ENCODE measurements at regions not wholly inside any gene's neighbourhood (a gene's known extent, or its start where the extent isn't known, plus 50 kb on each side); places are given as distances from the start of the nearest gene placed in this dataset.

DNA sequence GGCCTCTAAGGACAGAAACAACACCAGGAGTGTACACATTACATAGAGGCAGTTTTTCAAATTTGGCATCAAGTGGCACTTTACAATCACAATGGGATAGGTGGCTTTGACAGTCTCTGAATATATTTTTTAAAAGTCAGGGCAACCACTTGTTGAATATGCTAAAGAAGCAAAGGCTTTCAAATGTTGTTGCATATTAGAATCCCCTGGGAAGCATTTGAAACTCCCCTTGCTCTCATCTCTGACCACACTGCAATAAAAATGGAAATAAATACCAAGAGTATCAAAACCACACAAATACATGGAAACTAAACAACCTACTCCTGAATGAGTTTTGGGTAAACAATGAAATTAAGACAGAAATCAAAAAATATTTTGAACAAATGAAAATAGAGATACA, 106.5 kb upstream of the RAB11FIP2 start:
- H3K36me3 Mint-ChIP-seq = no peaks in the 10 kb centered on the region
- peaks cover 2% of the 10 kb centered on the region for H3K9me3 Mint-ChIP-seq
- no peak for DNase-seq (ENCODE audit: low spot score in 2 of 2)
- H3K4me3 Mint-ChIP-seq = no peak overlapping the region
- no peak for ATAC-seq (ENCODE audit: low read depth)
- H3K27ac Mint-ChIP-seq = no peak overlapping the region
- peaks cover 6% of the 10 kb centered on the region for H3K27me3 Mint-ChIP-seq
- no peaks in the 10 kb centered on the region for H3K4me1 Mint-ChIP-seq

DNA sequence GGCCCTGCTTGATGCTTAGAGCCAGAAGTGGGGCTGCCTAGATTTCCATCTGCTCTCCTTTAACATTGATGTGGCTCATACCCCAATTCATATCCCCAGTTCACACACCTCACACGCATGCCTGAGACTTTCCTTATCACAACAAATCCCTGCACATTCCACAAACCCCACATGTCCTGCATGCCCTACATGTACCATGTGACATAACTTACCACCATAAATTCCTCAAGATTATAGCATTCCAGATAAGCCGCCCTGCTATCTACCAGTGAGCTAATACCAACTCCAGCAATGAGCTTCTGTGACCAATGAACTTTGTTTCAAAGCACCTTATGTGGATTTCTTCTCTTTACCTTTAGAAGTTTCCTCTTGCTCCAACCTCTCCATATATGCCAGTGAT, 104.7 kb upstream of the RAB11FIP2 start:
- DNase-seq (ENCODE audit: low spot score in 2 of 2) (no peak), ATAC-seq (ENCODE audit: low read depth) (no peak)
- H3K36me3 Mint-ChIP-seq = no peaks in the 10 kb centered on the region
- H3K4me1 Mint-ChIP-seq = no peaks in the 10 kb centered on the region
- no peak overlapping the region for H3K27ac Mint-ChIP-seq
- H3K27me3 Mint-ChIP-seq = peaks cover 6% of the 10 kb centered on the region
- peaks cover 2% of the 10 kb centered on the region for H3K9me3 Mint-ChIP-seq
- H3K4me3 Mint-ChIP-seq = no peak overlapping the region

DNA sequence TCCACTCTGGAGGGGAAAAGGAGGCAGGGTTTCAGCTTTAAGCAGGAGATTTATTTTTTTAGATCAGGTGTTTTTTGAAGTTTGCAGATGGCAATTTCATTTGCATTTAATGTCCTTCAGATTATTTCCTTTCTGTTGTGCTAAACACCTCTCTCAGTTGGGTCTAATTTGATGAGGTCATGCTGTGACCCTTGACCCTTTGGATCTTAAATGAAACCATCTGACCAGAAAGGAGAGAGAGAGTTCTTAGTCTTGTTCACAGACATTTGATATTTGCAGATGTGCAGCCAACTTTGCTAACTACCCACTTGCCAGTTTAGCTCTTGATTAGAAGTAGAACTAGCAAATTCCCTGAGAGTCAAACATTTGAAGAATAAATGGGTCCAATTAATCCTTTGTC, 101.5 kb upstream of the RAB11FIP2 start:
- ATAC-seq (ENCODE audit: low read depth) (no peak), DNase-seq (ENCODE audit: low spot score in 2 of 2) (no peak)
- Mint-ChIP-seq H3K27me3 (peaks cover 7% of the 10 kb centered on the region), H3K4me1 (no peaks in the 10 kb centered on the region), H3K4me3 (no peak overlapping the region), H3K9me3 (no peaks in the 10 kb centered on the region), H3K36me3 (no peaks in the 10 kb centered on the region), H3K27ac (no peak overlapping the region)

DNA sequence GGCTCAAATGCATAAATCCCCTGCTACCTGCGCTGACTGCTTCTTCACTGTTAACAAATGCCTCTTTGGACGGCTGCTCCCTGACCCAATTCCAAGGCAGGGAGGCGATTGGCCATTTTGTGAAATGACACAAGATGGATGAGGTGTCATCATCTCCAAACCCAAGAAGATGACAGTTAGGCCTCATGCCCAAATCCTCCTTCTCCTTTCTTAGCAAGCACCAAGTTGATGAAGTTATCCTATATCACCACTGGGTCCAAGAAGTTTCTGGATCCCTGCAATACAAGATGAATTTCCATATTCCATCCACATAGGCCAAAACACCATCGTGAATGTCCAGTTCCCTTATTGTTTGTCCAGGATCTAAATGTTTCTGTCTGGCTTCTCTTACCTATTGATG, 98.5 kb upstream of the RAB11FIP2 start:
- DNase-seq (ENCODE audit: low spot score in 2 of 2) = no peak
- no peaks in the 10 kb centered on the region for H3K9me3 Mint-ChIP-seq

DNA sequence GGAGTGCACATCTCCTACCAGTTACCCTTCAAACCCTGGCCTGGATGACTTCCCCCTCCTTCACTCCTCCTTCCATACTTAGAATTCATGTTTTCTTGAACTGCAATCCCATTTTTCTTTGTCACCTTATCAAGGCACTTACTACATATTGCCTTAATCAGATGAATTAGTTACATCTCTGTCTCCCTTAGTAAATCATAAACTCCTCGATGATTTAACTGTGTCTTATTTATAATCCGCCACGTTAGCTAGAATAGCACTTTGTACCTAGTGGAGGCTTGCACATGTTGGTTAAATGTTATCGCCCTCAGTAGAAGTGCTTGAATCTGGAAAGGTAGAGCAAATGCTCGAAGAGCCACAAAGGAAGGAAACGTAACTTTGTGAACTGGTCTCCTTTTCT, 94.7 kb upstream of the RAB11FIP2 start:
- no peak overlapping the region for H3K27ac Mint-ChIP-seq
- ATAC-seq (ENCODE audit: low read depth) = no peak
- H3K9me3 Mint-ChIP-seq = peaks cover 3% of the 10 kb centered on the region
- DNase-seq (ENCODE audit: low spot score in 2 of 2) = no peak
- no peaks in the 10 kb centered on the region for H3K36me3 Mint-ChIP-seq
- no peak overlapping the region for H3K4me3 Mint-ChIP-seq
- H3K27me3 Mint-ChIP-seq = peaks cover 11% of the 10 kb centered on the region
- no peaks in the 10 kb centered on the region for H3K4me1 Mint-ChIP-seq

More for the DNA sequence above, 98.5 kb upstream of the RAB11FIP2 start:
- H3K36me3 Mint-ChIP-seq = no peaks in the 10 kb centered on the region
- no peak overlapping the region for H3K27ac Mint-ChIP-seq
- no peak for ATAC-seq (ENCODE audit: low read depth)
- H3K27me3 Mint-ChIP-seq = peaks cover 10% of the 10 kb centered on the region
- no peaks in the 10 kb centered on the region for H3K4me1 Mint-ChIP-seq
- H3K4me3 Mint-ChIP-seq = no peak overlapping the region

DNA sequence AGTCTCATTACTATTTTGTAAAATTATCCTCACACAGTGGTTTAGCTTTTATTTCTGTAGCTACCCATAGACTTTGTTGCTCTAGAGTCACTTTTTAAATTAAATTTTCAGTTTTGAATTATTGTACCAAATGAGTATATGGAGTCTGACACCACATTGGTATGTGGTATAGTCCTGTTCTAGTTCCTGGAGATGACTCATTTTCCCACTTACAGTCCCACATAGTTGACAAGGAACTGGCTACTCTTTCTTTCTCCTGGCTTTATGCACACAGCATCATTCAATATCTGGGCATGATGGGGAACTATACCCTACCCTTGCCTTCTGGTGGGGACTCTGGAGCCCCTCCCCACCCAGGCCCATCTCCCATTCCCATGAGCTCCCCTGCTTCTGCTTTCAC, 92.6 kb upstream of the RAB11FIP2 start:
- Mint-ChIP-seq H3K9me3 (peaks cover 6% of the 10 kb centered on the region), H3K27me3 (peaks cover 10% of the 10 kb centered on the region), H3K36me3 (no peaks in the 10 kb centered on the region), H3K4me3 (no peak overlapping the region), H3K27ac (no peak overlapping the region), H3K4me1 (no peaks in the 10 kb centered on the region)
- DNase-seq (ENCODE audit: low spot score in 2 of 2) (no peak), ATAC-seq (ENCODE audit: low read depth) (no peak)

DNA sequence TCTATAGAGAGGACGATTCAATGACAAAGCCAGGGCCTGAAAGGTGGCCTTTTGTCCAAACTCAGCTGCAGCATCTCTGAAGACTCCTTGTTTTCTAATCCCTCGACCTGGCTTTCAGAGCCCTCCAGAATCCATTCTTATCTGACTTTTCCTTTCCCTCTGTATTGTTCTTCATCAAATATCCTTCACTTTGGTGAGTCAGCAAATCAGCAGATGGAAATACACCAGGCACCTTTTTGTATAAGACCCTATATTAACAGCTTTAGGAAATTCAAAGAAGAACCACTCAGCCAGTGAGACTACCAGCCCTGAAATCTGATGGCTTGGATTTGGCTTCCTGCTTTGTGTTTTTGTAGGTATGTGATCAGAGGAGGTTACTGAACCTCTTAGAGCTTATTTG, 81.9 kb upstream of the RAB11FIP2 start:
- Mint-ChIP-seq H3K4me1 (no peaks in the 10 kb centered on the region), H3K27ac (no peak overlapping the region), H3K27me3 (peaks cover 11% of the 10 kb centered on the region), H3K36me3 (peaks cover 1% of the 10 kb centered on the region), H3K4me3 (no peak overlapping the region), H3K9me3 (peaks cover 5% of the 10 kb centered on the region)
- DNase-seq (ENCODE audit: low spot score in 2 of 2) = no peak
- ATAC-seq (ENCODE audit: low read depth) = no peak

DNA sequence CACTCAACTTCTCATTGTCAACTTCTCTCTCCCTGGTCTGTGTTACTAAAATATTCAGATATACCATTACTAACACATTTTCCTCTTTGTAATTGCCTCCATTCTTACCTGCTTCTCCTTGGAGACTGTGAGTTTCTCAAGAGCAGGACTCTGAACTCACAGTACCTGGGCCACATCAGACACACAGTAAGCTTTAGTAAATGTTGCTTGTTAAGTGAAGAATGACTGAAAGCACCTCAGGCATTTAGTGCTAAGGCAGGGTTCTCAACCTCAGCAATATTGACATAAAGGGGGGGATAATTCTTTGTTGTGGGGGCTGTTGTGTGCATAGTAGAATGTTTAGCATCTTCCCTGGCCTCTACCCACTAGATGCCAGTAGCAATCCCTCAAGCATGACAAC, 72.0 kb upstream of the RAB11FIP2 start:
- H3K9me3 Mint-ChIP-seq = no peaks in the 10 kb centered on the region
- no peaks in the 10 kb centered on the region for H3K4me1 Mint-ChIP-seq
- DNase-seq (ENCODE audit: low spot score in 2 of 2) (no peak), ATAC-seq (ENCODE audit: low read depth) (no peak)
- no peak overlapping the region for H3K27ac Mint-ChIP-seq
- no peak overlapping the region for H3K4me3 Mint-ChIP-seq
- H3K36me3 Mint-ChIP-seq = no peaks in the 10 kb centered on the region
- no peaks in the 10 kb centered on the region for H3K27me3 Mint-ChIP-seq

DNA sequence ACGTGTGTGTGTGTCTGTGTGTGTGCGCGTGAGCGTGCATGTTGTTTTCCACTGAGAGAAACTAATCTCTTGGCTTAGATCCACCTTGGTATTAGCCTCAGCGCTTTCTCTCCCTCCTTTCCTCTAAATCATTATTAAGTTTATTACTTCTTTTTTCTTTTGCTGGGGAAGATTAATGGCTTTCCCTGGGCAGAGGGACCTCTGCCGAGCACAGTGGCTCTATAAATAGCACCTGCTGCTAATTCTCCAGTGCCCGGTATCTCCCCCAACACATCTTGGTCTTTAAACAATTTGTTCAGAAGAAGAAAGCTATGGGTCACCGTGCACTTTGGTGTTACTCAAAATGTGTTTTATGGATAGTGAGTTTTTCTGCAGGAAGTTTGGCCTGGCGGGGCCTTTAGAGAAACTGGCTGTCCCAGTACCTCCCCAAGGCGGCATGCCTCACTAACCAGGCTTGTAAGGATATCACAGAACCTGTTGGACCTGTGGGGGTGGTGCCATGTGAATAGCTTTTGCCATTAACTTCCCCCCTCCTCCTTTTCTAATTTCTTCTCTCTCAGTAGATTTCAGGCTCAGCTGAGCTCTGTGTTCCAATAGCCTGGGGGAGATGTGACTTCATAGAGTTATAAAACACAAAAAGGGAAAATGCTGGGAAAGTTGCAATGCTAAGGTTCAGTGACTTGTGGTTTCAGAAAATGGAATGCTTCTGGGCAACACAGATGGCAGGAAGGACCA, 70.1 kb upstream of the RAB11FIP2 start:
- H3K4me1 Mint-ChIP-seq = no peaks in the 10 kb centered on the region
- no peak overlapping the region for H3K27ac Mint-ChIP-seq
- no peak overlapping the region for H3K4me3 Mint-ChIP-seq
- no peaks in the 10 kb centered on the region for H3K27me3 Mint-ChIP-seq
- DNase-seq (ENCODE audit: low spot score in 2 of 2) (no peak), ATAC-seq (ENCODE audit: low read depth) (no peak)
- no peaks in the 10 kb centered on the region for H3K36me3 Mint-ChIP-seq
- no peaks in the 10 kb centered on the region for H3K9me3 Mint-ChIP-seq

DNA sequence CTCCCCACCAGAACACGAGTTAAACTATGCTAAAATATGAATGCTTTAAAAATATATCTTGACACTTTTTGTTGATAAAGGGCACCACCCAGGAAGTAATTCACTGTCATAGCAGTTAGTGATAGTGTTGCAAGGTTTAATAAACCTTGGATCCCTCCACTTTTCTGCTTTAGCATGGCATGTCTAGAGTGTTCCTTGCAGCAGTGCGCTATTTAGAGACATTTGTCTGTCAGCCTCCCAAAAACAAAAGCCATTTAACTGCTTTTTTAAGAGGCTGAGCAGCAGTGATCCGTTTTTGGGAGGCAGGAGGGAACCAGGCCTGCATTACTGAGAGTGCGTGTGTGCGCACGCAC, 69.6 kb upstream of the RAB11FIP2 start:
- DNase-seq (ENCODE audit: low spot score in 2 of 2) (no peak), ATAC-seq (ENCODE audit: low read depth) (no peak)
- H3K4me3 Mint-ChIP-seq = no peak overlapping the region
- H3K27ac Mint-ChIP-seq = no peak overlapping the region
- H3K9me3 Mint-ChIP-seq = no peaks in the 10 kb centered on the region
- H3K36me3 Mint-ChIP-seq = no peaks in the 10 kb centered on the region
- no peaks in the 10 kb centered on the region for H3K4me1 Mint-ChIP-seq
- H3K27me3 Mint-ChIP-seq = no peaks in the 10 kb centered on the region

DNA sequence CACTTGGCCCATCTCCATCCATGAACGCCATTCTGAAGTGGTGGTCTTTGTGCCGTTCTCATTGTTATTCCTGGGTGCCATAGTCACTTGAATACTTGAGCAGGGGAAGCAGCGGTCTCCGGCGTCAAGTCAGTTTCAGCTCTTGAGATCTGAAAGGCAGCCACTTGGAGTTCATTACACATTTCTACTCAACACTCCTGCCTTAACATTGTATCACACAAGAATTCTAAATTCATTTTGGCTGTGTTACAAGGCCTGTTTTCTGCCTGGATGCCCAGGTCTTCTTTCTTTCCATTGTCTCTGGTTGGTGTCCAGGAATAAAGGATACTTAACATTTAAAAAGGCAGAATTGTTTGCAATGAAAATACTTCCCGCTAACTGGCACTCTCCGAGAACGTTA, 69.0 kb upstream of the RAB11FIP2 start:
- H3K36me3 Mint-ChIP-seq = no peaks in the 10 kb centered on the region
- H3K27me3 Mint-ChIP-seq = no peaks in the 10 kb centered on the region
- no peaks in the 10 kb centered on the region for H3K4me1 Mint-ChIP-seq
- DNase-seq (ENCODE audit: low spot score in 2 of 2) (no peak), ATAC-seq (ENCODE audit: low read depth) (no peak)
- H3K4me3 Mint-ChIP-seq = no peak overlapping the region
- no peaks in the 10 kb centered on the region for H3K9me3 Mint-ChIP-seq
- H3K27ac Mint-ChIP-seq = no peak overlapping the region

DNA sequence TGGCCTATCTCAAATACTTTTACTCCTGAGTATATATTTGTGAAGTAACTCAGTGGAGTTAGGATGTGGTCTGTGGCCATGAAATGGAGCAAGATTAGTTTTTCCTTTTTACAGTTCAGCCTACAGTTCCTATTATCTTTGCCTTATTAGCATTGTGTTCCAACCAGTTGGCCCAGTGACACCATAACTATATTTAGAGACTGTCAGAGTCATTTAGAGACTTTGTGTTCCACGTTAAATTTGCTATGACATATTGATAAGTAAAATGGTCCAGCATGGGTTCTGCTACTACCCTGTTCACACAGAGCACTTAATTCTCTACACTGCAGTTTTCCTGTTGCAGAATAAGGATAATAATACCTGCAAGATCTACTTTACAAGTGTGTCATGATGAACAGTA, 68.3 kb upstream of the RAB11FIP2 start:
- Mint-ChIP-seq H3K9me3 (no peaks in the 10 kb centered on the region), H3K36me3 (no peaks in the 10 kb centered on the region), H3K4me1 (no peaks in the 10 kb centered on the region), H3K27ac (no peak overlapping the region), H3K27me3 (no peaks in the 10 kb centered on the region), H3K4me3 (no peak overlapping the region)
- DNase-seq (ENCODE audit: low spot score in 2 of 2) (no peak), ATAC-seq (ENCODE audit: low read depth) (no peak)

DNA sequence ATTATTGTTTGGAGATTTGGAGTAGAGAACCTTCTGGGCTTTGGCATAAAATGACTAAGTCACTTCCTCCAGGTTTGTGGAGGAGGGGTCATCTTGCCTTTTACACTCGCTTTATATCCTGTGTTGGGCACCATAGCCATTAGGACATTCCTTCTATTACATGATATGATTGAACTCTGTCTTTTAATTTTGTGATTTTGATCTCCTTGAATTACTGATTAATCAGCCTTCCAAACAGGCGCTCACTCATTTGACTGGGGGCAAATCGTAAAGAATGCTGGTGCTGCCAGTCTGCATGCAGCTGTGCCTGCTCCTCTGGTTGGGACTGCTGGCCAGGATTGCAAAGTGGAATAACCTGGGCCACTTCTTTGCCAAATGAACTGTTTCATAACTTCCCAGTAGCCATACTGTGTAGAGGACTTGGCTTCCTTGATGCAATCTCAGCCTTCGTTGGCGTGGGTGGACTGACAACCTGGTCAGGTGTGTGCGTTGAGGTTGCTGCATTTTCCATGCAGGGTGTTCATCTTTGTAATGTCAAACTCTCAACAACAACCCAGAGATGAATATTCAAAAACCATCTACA, 65.9 kb upstream of the RAB11FIP2 start:
- Mint-ChIP-seq H3K36me3 (no peaks in the 10 kb centered on the region), H3K9me3 (no peaks in the 10 kb centered on the region), H3K4me3 (no peak overlapping the region), H3K4me1 (no peaks in the 10 kb centered on the region), H3K27me3 (no peaks in the 10 kb centered on the region), H3K27ac (no peak overlapping the region)
- DNase-seq (ENCODE audit: low spot score in 2 of 2) = no peak
- ATAC-seq (ENCODE audit: low read depth) = no peak

DNA sequence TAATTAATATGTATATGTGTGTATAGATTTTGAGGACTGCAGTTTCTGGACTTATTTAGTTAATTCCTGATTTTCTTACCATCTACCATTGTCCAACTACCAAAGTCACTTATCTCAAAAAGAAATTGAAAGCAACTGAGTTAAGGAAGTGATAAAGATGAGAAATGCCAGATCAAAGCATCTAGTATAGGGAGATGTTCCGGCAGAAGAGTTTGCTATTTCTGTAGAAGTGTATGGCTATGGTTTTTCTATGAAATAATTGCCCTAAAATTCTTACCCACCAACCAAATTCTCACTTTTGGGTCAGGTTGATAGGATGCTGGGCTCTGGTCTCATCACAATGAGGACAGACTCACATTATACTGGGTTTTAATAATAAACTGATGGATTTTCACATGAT, 64.0 kb upstream of the RAB11FIP2 start:
- H3K4me3 Mint-ChIP-seq = no peak overlapping the region
- no peaks in the 10 kb centered on the region for H3K4me1 Mint-ChIP-seq
- no peaks in the 10 kb centered on the region for H3K36me3 Mint-ChIP-seq
- H3K27me3 Mint-ChIP-seq = peaks cover 2% of the 10 kb centered on the region
- ATAC-seq (ENCODE audit: low read depth) (no peak), DNase-seq (ENCODE audit: low spot score in 2 of 2) (no peak)
- no peaks in the 10 kb centered on the region for H3K9me3 Mint-ChIP-seq
- H3K27ac Mint-ChIP-seq = no peak overlapping the region
